ENCODE measurements at regions not wholly inside any gene's neighbourhood (a gene's known extent, or its start where the extent isn't known, plus 50 kb on each side); places are given as distances from the start of the nearest gene placed in this dataset.

DNA sequence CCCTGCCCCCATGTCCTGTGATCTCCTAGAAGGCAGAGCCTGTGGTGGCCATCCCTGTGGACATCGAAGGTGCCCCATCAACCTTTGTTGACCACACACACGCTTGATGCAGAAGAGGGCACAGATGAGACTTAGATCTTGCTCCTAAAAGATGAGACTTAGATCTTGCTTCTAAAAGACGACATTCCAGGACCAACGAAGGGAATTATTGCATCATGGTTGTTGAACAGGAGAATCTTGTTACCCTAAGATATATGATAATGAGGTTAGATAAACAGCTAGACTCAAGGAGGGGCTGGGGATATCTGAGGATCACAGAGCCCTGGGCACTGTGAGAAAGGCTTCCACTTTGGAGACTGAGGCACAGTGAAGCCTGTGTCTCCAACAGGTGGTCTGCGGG lies 91.1 kb upstream of the WSCD2 start:
- Histone ChIP-seq H3K27ac (ENCODE audit: insufficient read depth, low read length) (no peak overlapping the region), H3K36me3 (ENCODE audit: control insufficient read depth, insufficient read depth, low read length) (no peaks in the 10 kb centered on the region), H3K4me2 (ENCODE audit: low read depth, low read length) (no peak overlapping the region), H2AFZ (replicated peaks; ENCODE audit: low read length, poor library complexity) (no peak overlapping the region), H2AK9ac (replicated peaks; ENCODE audit: low read depth, low read length, poor library complexity) (no peak overlapping the region), H4K91ac (ENCODE audit: insufficient read depth, low read depth, low read length) (no peak overlapping the region), H3K4me3 (ENCODE audit: insufficient read depth, low read depth, low read length) (no peak overlapping the region), H4K8ac (ENCODE audit: low read depth in 2 of 2, low read length in 2 of 2) (no peak overlapping the region), H3K56ac (ENCODE audit: extremely low read depth, insufficient read depth, low read length) (no peak overlapping the region), H3K4me1 (ENCODE audit: control insufficient read depth, insufficient read depth, low read length) (no peaks in the 10 kb centered on the region), H2BK120ac (ENCODE audit: low read depth, low read length) (no peak overlapping the region), H3K9ac (ENCODE audit: low read depth, low read length) (no peak overlapping the region), H3K9me3 (ENCODE audit: control insufficient read depth, insufficient read depth, low read length) (peaks cover 5% of the 10 kb centered on the region; the same call in 1 of the 2 replicates), H2BK20ac (ENCODE audit: low read depth, low read length) (no peak overlapping the region), H3K9me1 (ENCODE audit: insufficient read depth, low read length) (no peaks in the 10 kb centered on the region), H2AK5ac (ENCODE audit: low read depth, low read length) (no peak overlapping the region), H4K5ac (ENCODE audit: low read depth, low read length) (no peak overlapping the region), H3K27me3 (ENCODE audit: control insufficient read depth, insufficient read depth, low read length) (no peaks in the 10 kb centered on the region), H3K4ac (ENCODE audit: low read depth, low read length) (no peak overlapping the region), H2BK15ac (ENCODE audit: low read depth, low read length) (no peak overlapping the region), H3K14ac (replicated peaks; ENCODE audit: low read depth, low read length) (no peak overlapping the region), H3K18ac (ENCODE audit: low read depth, low read length) (no peak overlapping the region), H3K79me1 (ENCODE audit: low read depth in 1 of 2, low read length in 2 of 2) (no peaks in the 10 kb centered on the region), H3K23ac (ENCODE audit: low read depth, low read length) (no peak overlapping the region), H2BK5ac (ENCODE audit: low read depth, low read length, poor library complexity, severe bottlenecking) (no peak overlapping the region), H4K20me1 (ENCODE audit: insufficient read depth, low read length) (no peaks in the 10 kb centered on the region)
- dilution Hi-C loops (cut with HindIII; ENCODE audit: low sequenced_read_pairs, unreplicated experiment), result no loop called here
- TF ChIP-seq CEBPB (IDR thresholded peaks at IDR 0.05; ENCODE audit: low read depth, low read length) (peak; percentile 26; the same call in 1 of the 2 replicates), MXI1 (IDR thresholded peaks at IDR 0.05; ENCODE audit: borderline replicate concordance, low read depth, low read length) (no peak)
- DNase-seq, result no peak
- in situ Hi-C loops (cut with MboI; ENCODE audit: low sequenced_read_pairs), result no loop called here
- ATAC-seq (ENCODE audit: low read depth), result no peak
- intact Hi-C loops (cut with micrococcal nuclease), result no loop called here
- BruUV-seq (replicated peaks), result no TSS peak
- WGBS, 2 experiments (ENCODE audit: extremely low coverage in 2 of 2, insufficient read length in 1 of 2), result no CpG with 5 or more reads among the region's 5 CpGs
- CTCF ChIA-PET, result no interaction called here
- POLR2A ChIA-PET (ENCODE audit: unreplicated experiment), result no interaction called here

All from IMR-90 (cell line).